HG02852 (cell line): ENCODE measurements at regions not wholly inside any gene's neighbourhood (a gene's known extent, or its start where the extent isn't known, plus 50 kb on each side); places are given as distances from the start of the nearest gene placed in this dataset.

Source experiments
- ATAC-seq: cut with Tn5 transposase; IDR thresholded peaks from one replicate; pipeline ENCODE4 v1.9.1; 2021; ENCODE audit warnings: mild to moderate bottlenecking, moderate library complexity; ENCODE audit not compliant: unreplicated experiment

DNA sequence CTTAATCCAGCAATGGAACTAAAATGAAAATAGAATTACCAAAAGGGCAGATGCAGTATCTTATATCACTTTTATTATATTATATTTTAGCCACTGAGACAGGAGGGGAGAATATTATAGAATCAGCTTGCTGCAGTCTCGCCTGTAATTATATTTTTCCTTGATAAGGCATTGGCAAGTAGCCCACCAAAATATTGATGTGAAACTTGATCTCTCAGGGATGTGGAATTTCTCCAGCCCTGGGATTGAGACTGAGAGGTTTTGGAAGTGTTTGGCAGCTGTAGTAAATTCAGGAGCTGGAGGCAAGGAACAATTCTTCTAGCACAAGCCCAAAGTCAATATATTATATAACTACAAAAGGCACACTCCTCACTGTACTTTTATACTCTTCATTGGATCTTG is 142.1 kb upstream of the ADAMTSL1 start:
- ATAC-seq: no peak

DNA sequence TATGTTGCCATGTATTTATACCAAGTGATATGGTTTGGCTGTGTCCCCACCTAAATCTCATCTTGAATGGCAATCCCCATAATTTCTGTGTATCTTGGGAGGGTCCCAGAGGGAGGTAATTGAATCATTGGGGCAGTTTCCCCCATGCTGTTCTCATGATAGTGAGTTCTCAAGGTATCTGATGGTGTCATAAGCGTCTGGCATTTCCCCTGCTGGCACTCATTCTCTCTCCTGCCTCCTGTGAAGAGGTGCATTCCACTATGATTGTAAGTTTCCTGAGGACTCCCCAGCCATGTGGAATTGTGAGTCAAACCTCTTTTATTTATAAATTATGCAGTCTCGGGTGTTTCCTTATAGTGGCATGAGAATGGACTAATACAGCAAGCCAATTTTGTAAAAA is 140.8 kb upstream of the ADAMTSL1 start:
- ATAC-seq: no peak

DNA sequence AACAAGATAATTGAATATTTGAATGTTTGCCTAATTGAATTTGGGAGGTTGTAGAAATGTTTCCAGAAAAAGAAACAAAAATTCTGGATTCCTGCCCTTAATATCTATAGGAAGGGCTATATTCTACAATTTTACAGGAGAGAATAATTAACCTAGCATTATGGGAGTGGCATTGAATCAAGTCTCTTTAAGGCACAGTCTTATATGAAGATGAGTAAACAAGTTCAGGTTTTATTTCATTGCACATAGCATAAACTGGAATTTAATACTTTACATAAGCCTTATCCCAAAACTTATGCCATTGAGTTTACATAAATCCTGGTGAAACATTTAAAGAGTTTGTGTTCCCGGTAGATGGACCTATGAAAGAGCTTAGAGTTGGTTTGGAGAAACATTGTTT is 138.1 kb upstream of the ADAMTSL1 start:
- ATAC-seq: no peak

DNA sequence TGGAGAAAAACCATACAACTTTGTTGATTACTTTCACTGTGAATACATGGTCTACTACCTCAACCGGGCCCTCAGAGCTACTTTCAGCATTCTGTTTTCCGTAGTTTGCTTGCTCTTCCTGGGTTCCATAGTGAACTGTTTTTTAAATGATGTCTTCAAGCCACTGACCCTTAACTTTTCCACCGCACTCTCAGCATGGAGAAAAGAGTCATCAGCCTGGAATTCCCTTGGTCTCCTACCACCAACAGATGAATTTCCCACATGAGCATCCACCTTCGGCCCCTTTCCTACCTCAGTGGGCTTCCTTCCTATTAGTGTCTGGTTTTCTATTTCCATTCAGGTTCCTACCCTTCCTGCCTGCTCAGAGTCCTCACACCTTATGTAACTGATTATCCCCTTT is 135.9 kb upstream of the ADAMTSL1 start:
- no peak for ATAC-seq

DNA sequence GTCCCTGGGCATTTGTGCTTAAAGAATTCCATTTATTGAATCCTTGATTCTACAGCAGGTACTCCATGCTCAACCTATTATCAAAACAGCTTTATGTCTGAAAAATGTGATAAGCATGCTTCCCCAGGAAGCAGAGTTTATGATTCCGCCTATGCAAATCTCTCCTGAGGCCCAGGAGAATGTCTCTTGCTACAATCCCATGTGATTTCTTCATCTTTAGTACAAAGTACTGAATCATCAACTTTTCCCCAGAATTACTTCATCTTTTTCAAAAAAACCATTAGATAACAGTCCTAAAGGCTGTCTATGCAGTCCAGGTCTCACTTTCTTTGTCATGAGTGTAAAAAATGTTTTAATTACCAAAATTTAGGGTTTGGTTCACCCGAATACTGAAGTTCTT is 130.2 kb upstream of the ADAMTSL1 start:
- no peak for ATAC-seq

DNA sequence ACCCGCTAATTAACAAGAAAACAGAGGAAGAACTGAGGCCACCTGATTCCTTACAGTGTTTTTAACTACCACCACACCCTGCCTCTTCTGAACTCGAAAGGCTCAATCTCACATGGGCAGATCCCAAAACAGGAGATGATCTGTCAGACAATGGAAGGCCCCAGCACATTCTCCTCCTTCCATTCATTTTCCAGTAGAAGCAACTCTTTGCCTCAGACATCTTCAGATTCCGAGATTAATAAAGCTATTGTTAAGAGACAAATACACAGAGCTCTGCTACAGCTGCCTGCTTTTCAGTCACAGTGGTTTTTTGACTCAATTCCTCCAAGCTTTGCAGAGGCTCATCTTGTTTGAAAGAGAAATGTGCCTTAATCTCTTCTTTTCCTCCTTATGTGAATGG is 127.2 kb upstream of the ADAMTSL1 start:
- no peak for ATAC-seq

DNA sequence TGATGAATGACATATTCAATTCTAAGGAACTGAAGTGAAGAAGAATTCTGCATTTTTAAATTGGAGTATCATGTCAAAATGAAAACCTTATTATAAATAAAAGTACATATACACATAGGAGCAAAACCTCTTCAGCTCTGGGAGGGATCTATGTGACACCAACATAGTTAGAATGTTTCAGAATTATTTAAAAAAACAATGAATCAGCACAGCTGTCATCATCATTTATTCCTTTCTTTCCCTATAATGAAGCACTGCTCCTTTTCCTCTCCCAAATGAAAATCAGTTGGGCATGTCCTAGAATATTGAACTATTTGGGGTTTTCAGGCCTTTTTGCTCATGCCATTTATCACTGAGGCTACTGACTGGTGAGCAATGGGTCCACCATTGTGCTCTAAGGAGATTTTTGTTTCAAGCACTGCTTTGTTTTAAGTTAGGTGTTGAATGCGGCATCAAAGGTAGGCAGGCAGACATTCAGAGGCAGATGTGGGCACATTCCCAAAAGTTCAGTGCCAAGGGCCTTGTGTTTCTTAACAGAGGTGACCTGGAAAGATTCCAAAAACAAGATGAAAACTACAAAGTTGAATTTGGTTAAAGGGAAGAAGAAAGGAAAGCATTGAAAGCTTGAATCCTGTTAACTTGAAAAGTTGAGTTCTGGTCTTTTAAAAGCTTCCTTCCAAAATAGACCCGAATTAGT is 126.4 kb upstream of the ADAMTSL1 start:
- no peak for ATAC-seq

DNA sequence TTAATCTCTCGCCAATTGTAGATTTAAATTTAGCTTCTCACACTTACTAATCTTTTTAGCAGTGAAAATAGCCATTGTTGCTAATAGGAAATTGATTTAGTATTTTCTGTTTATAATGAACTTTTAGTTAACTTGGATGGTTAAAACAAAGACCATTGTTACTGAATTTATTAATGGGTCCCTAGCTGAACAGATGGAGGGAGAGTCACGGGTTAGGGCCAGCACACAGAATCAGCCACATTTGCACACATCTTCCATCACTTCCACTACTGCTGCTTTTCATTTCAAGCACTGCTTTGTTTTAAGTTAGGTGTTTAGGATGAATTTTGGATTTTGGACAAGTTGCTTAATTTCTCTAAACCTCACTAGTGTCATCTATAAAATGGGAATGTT is 125.9 kb upstream of the ADAMTSL1 start:
- no peak for ATAC-seq

DNA sequence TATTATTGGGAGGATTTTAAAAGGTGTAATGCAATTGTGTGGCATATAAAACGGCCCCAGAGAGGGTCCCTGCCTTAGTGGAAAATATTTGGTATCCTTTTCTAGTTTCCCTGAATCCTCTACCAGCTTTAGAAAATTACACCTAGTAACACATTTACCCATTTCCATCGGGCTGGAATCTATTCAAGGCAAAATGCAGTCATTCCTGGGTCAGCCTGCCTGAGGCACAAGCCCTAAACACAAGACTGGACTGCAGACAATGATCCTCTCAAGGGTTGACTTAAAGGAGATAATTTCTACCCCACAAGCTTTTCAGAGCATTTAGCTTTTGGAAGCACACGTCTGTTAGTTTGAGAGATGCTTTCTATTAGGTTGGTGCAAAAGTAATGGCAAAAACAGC is 124.4 kb upstream of the ADAMTSL1 start:
- ATAC-seq: no peak

DNA sequence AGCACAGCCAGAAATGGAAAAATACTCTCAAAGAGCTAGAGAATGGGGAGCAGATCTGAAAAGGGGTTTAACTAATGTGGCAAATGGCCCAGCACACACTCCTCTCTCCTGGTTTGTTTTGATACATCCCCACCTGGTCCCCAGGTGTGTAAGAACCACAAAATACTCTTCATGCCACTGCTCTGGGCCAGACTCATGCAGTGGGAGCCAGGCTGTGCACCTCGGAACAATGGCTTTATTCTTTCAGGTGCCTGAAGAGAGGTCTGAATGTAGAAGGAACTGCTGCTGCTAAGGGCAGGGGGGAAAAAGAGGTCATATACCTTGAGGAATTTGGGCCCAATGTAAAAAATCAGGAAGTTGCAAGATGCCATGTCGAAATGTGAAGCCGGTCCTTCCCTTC is 123.9 kb upstream of the ADAMTSL1 start:
- no peak for ATAC-seq

DNA sequence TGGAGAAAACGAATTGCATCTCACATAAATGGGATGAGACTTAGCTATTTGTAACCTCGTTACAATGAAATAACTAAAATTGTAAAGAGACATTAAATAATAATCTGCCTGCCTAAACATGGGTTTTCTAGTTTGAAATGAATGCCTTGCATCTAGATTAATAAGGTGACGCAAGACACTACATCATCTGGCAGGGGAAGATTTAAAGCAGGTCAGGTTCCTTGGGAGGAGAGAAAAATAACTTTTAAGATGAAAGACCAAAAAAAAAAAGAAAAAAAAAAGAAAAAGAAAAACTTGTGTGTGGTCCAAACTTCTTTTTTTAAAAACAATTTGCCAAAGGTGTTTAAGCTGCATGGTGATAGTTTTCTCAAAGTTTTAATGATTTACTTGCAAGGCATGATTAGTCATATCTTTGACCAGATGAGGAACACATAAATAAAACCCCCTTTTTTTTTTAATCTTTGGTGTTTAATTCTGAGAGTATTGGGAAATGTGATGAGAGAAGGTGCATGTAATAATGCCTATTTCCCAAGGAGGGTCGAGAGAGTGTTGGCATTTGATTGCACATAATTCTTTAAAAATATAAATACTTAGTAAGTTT is 122.9 kb upstream of the ADAMTSL1 start:
- no peak for ATAC-seq

DNA sequence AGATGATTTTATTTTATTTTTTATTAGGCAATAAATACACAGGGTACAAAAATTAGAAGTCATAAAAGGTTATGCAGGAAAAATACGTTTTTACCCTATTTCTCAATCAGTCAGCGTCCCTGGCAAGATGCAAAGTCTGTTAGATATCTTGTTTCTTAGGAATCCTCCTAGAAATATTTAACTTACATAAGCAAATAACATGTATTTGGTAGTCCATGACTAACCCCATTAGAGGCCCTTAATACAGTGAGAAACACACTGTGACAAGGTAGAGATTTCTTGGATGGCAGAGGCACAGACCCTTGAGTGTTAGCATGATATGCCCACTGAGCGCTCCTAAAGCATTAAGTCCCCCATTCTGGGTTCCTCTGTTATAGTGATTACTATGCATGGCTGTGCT is 121.2 kb upstream of the ADAMTSL1 start:
- no peak for ATAC-seq

DNA sequence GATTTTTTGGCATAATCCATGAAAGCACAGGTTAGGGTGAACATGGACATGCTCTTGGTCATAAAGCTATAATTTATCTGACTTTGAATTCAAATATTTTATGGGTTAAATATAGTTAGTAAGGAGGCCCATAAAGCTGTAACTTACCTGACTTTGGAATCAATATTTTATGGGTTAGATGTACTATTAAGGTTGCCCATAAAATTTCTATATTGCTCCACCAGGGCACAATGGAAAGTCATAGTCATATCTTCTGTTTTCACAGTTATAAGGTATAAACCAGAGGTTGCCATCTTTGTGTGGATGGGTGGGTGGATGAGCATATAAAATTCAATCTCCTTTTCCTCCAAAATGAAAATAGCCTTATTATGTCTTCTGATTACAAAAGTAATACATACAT is 120.5 kb upstream of the ADAMTSL1 start:
- no peak for ATAC-seq

DNA sequence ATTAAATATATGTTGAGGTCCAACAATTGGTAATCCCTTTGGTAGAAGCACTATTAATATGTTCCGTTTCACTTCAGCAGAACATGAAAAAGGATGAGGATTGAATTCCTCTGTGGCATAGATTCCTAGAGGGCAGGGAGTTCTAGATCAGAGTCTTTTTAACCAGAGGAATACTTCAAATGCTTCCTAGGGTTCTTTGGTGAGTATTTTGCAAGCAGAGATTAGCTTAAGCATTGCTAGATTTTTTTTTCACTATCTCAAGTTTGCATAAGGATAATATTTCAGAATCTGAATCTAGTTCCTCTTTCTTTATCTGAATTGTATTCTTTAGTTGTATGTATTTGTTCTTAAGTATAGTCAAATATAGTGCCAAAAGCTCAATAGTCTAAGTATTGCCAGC is 116.6 kb upstream of the ADAMTSL1 start:
- no peak for ATAC-seq

DNA sequence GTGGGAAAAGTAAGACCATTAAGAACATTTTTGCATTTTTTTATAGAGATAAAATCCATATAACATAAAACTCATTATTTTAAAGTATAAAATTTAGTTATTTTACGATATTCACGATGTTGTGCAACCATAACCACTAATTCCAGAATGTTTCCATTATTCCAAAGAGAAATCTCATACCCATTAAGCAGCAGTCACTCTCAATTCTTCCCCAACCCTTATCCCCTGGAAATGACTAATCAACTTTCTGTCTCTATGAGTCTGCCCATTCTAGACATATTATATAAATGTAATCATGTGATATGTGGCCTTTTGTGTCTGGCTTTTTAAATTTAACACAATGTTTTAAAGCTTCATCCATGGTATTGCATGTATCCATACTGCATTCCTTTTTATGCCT is 115.6 kb upstream of the ADAMTSL1 start:
- no peak for ATAC-seq

DNA sequence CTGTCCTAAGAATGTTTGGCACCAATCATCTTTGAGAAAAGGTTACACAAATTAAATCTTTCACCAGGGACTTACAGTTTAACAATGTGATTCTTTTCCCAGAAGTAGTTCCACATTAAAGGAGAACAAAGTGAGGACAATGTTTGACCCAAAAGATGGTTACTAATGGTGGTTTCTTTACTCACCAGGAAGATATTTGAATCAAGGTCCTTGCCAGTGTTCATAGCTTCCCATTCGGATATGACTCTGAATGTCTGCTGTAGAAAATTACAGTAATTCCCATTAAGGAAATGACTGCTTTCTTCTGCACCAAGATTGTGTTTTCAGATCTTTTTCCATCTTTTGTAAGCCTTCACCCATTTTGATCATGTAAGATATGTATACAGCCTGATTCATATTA is 114.6 kb upstream of the ADAMTSL1 start:
- no peak for ATAC-seq

DNA sequence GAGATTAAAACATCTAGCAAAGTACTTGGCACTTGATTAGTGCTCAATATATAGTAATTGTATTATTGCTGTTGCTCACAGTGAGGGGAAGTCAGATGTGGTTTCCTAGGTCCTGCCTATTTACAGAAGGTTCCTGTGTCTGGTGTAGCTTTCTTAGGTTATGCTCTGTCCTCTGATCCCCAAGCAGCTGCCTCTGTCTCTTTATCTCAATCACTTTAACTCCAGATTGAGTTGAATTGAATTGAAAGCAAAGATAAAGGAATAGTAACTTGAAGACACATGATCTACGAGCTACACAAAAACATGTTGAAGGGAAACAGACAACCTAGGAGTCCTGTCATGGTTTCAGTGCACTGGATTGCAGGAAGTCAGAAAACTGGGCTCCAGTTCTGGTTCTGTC is 113.9 kb upstream of the ADAMTSL1 start:
- no peak for ATAC-seq

DNA sequence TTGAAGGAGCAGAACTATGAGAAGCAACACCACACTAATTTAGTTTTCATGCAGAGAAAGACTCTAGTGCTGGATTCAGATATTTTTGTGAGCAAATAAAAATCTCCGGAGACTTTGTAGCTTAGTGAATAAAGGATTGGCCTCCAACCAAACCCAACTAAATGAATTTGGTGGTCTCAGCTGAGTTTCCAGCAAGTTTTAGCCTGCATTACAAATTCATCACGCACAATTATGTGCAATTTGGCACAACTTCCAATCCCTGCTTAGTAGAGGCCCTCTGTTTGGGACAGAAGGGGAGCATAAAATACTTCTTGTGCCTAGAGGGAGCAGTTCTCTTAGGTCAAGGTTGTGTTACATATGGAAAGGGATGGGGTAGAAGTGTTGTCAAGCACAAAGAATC is 112.3 kb upstream of the ADAMTSL1 start:
- ATAC-seq: no peak

DNA sequence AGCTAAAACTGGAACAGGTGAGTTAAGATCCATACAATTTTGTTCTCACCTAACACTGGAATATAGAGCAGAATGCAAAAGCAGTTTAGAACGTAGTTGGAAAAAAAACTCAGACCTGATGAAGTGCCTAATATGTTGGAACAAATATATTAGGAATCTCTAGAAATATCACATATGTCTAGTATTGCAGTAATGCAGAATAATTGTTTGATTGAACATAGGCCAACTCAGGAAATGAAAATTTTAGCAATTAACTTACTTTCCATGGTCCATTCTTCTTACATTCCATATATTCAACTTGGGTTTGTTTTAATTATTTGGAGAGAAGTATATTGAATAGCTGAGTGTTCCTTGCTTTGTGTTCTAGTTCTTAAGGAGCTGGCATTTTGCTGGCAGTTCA is 111.8 kb upstream of the ADAMTSL1 start:
- ATAC-seq: no peak

DNA sequence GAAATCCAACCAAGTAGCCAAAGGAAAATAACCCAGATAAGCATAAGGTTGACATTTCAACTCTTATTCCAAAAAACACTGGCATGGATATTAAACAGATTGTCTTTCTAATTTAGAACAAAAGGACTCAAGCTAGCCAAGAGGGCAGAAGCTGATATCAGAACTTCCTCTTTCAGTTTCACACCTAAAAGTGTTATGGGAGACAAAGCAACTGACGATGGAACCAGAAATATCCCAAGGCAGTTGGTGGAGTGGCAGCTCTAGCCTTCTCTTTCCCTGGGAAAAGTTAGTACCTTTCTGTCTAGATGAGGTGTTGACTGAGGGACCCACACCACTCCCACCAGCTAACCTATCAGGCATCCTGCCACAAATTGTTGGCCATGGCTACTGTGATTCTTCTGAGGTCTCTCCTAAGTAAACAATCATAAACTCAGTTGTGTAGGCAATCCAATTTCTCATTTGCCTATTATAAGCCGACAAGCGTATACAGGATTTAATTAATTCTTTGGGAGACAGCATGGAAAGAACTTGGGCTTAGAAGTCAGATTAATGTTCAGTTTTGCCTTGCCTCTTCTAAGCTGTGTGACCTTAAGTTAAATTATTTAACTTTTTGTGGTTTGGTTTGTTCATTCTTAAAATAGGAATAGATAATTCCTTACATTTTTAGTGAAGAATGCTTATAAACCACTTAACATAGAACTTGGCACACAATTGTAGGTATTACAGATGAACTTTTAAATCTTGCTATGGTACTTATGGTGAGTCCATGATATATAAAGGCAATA is 110.9 kb upstream of the ADAMTSL1 start:
- peak; percentile 55 for ATAC-seq

DNA sequence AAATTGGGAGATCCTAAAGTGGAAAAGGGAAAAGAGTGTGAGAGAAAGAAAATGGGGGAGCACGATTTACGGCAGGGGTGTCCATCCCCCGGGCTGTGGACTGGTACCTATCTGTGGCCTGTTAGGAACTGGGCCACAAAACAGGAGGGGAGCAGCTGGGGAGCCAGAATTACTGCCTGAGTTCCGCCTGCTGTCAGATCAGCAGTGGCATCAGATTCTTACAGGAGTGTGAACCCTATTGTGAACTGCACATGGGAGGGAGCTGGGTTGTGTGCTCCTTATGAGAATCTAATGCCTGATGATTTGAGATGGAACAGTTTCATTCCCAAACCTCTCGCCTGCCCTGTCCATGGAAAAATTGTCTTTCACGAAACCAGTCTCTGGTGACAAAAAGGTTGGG is 108.3 kb upstream of the ADAMTSL1 start:
- no peak for ATAC-seq

DNA sequence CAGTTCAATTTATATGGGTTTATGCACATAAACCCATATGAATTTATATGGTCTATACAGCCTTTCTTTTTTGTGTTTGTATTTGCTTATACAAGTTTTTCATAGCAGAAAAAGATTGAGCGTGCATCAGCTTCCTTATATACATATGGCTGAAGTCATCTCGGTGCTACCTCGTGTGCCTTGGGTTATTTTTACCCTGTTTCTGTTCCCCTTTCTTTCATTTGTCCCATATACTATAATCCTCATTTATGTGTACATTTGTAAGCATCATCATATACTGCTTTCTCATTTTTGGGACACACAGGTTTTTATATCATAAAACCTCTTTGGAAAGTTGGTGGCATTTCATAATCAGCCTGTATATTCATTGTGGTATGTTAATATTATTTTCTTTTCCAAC is 107.8 kb upstream of the ADAMTSL1 start:
- peak; percentile 65 for ATAC-seq
